NCI-H2171 treated with DMSO at 0.1 percent for 48 hours (cell line): ENCODE measurements at regions not wholly inside any gene's neighbourhood (a gene's known extent, or its start where the extent isn't known, plus 50 kb on each side); places are given as distances from the start of the nearest gene placed in this dataset.
A peak's percentile ranks its signal among the peaks of the same experiment; 100 is the strongest.

Experiments used
- DNase-seq: peaks from one replicate; lab custom pipeline; 2025; lab: John Stamatoyannopoulos, UW

GRCh38 chr1:170864876-170865538, 70.3 kb upstream of the MROH9 start:
- DNase-seq: no peak

GRCh38 chr1:170866646-170867045, 68.7 kb upstream of the MROH9 start:
- no peak for DNase-seq

GRCh38 chr1:170871868-170872267, 63.5 kb upstream of the MROH9 start:
- DNase-seq: no peak

- DNase-seq: no peak
These were observed 62.7 kb upstream of the MROH9 start for GRCh38 chr1:170872663-170873062.

GRCh38 chr1:170874671-170875070, 60.7 kb upstream of the MROH9 start:
- DNase-seq: no peak

- DNase-seq: peak; percentile 17
These were observed 53.8 kb upstream of the MROH9 start for GRCh38 chr1:170881268-170882265.
